T47D (cell line): ENCODE measurements at regions not wholly inside any gene's neighbourhood (a gene's known extent, or its start where the extent isn't known, plus 50 kb on each side); places are given as distances from the start of the nearest gene placed in this dataset.

Experiments used
- DNase-seq, 2 experiments: peaks; one replicate each; pipeline versions ENCODE4 v3.0.0 to v3.0.0-alpha.2; 2011 to 2012; ENCODE audit warnings: low read depth in 1 of 2, low spot score in 1 of 2
- JUND ChIP-seq: IDR thresholded peaks from 2 replicates; pipeline ENCODE4 v1.6.1; 2012; ENCODE audit warnings: low read depth
- in situ Hi-C: cut with HindIII; loops from 2 replicates; pipeline ENCODE4 v1.10.0; 2016; ENCODE audit warnings: low sequenced_read_pairs, low pct_unique_long_range_greater_than_20kb

DNA sequence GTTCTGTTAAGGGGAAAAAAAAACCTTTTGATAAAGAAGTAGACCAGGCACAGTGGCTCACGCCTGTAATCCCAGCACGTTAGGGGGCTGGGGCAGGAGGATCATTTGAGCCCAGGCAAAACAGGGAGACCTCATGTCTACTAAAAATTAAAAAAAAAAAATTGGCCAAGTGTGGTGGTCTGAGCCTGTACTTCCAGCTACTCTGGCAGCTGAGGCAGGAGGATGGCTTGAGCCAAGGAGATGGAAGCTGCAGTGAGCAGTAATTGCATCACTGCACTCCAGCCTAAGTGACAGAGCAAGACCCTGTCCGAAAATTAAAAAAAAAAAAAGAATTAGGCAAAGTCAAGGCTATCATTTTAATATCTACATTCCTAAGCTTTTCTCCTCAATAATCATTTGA, 124.8 kb upstream of the CPM start:
- no peak for TF ChIP-seq JUND
- DNase-seq: no peak
- in situ Hi-C loops: no loop called here

DNA sequence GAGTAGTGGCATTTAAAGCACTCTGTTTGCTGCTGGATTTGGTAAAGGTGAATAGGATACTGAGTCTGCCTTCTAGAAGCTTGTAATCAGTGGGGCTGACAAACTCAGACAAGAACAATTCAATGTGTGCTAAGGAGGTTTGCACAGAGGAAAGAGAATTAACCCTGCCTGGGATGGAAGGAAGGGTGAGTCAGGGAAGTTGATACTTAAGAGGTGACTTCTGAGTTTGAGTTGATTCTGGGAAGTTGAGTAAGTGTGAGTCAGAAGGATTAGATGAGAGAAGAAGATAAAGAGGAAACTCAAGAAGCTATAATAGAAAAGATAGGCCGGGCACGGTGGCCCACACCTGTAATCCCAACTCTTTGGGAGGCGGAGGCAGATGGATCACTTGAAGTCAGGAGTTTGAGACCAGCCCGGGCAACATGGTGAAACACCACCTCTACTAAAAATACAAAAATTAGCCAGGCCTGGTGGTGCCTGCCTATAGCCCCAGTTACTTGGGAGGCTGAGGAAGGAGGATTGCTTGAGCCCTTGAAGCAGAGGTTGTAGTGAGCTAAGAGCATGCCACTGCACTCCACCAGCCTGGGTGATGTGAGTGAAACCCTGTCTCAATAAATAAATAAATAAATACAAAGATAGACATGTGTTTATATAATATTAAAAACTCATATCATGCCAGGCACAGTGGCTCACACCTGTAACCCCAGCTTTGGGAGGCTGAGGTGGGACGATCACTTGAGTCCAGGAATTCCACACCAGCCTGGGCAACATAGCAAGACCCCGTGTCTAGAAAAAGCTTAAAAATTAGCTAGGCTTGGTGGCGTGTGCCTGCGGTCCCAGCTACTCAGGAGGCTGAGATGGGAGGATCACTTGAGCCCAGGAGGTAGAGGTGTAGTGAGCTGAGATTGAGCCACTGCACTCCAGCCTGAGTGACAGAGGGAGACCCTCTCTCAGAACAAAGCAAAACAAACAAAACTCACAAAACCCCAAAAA, 126.8 kb upstream of the CPM start:
- in situ Hi-C loops: no loop called here
- TF ChIP-seq JUND: no peak
- no peak for DNase-seq

DNA sequence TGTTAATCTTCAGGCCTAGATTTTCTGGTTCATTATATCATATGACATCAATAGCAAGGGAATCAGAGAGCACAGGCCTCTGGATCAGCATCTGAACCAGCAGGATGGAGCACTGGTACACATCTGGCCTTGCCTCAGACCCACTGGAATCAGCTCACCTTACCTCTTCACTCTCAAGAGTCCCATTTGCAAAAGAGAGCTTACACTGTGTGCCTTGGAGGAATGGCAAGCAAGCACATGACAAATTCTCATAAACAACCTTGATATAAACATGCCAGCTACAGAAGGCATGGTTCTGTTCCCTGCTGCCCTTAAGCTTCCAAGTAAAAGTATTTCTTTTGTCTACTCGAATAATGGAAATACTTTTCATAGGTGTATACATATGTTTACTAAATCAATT, 128.6 kb upstream of the CPM start:
- no peak for DNase-seq
- in situ Hi-C loops: no loop called here
- no peak for TF ChIP-seq JUND

DNA sequence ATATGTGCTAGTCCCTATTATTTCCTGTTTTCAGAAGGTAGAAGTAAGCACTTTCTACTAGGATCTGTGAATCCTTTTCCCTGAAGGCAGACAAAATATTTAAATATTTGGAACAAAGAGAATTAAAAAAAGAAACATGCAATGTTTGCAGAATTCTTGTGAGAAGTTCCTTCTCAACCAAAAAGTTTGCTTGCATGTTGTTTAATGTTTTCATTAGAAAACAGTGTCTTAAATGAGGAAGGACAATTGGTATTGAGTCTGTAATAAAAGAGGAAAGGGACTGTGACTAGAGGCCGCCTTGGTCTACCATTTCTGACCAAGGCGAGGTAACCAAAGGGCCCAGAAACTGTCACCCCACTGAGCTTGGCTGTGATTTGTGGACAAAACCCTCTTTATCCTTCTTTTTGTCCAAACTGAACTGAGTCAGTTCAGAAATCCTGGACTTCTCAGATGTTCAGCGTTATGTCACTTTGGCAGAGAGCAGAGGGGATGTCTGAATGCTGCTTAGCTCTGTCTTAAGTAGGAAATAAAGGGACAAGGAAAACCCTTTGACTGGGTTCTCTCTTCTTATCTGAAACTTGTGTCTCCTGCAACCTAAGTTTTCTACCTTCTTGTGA, 129.8 kb upstream of the CPM start:
- TF ChIP-seq JUND: no peak
- in situ Hi-C loops: no loop called here
- no peak for DNase-seq

DNA sequence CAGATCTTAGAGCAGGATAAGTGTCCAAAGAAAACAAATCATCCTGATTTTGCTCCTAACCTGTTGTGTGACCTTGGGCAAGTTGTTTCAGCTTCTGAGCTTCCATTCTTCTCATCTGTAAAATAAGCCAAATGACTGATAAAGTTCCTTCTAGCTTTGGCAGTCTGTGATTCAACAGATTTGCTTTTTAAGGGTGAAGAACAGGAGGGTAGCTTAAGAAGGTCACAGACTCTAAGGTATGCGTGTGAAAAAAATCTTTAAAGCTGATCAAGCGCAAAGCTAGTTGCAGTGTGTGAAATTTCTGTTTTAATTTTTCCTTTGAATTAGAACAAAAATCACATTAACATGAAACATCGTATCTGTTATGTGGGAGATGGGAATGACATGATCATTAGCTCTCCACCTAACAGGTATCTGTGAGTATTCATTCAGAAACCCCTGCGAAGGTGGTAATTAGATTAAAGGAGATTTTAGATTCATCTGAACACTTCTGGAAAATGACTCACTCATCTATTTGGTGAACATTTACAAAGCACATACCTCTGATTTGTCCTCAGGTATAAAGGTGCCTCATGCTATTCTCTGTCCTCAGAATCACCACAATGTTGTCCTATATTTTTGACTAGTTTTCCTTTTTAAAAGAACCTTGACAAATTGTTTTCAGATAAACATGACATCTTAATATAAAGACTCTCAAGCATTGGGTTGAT, 131.9 kb upstream of the CPM start:
- in situ Hi-C loops: no loop called here
- TF ChIP-seq JUND: no peak
- DNase-seq: no peak

DNA sequence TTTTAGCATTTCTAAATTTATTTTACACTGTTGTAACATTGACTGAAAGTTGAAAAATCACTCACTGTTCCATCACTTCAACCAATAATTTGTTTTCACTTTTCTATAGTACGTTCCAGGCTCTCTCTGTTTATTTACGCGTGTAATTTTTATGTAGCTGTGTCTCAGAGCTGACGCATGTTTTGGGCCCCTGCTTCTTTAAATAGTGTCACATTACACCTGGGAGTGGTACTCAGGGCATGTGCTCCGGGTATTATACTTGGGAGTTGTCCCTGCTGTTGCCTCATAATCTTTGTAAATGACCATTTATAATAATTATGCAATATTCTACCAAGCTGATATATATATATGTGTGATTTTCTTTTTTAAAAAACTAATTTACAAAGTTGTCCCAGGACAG, 132.8 kb upstream of the CPM start:
- TF ChIP-seq JUND: no peak
- in situ Hi-C loops: no loop called here
- DNase-seq: no peak

DNA sequence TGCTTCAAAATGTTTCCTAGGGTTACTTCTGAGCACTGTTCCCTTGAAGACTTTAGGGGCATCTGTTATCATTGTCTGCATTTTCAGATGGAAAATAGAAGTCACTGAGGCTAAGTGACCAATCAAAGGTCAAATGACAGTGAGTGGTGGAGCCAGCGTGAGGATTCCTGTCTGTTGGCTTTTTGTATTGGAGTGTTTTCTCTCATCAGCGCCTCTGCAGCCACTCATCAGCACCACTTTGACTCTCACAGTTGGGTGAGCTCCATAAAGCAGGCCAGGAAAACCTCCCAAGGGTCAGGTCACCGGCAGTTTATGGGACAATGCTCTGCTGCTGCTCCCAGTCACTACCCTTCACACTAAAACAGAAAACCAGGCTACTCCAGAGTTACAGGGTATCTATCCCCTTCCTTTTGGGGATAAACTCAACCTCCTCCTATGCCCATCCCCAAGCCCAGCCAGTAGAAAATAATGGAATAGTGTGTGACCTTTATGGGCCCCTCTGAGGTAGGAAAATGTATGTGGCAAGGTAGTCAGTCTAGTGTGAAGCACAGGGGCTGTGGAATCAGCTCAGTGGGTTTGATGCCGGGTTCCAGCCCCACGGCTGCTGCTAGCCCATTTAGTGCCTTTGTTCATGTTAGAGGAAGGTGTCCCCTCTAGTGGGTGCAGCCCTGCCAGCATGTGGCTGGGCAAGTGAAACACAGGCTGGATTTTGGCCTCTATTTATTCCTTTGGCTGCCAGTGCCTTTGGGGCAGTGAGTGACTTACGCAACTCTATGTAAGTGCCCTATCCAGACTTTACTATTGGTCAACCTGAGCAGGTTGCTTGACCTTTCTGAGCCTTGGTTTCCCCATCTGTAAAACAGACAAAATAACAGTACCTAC, 133.8 kb upstream of the CPM start:
- peak in 1 of 2 experiments; percentile 64 for DNase-seq
- TF ChIP-seq JUND: no peak
- in situ Hi-C loops: no loop called here

DNA sequence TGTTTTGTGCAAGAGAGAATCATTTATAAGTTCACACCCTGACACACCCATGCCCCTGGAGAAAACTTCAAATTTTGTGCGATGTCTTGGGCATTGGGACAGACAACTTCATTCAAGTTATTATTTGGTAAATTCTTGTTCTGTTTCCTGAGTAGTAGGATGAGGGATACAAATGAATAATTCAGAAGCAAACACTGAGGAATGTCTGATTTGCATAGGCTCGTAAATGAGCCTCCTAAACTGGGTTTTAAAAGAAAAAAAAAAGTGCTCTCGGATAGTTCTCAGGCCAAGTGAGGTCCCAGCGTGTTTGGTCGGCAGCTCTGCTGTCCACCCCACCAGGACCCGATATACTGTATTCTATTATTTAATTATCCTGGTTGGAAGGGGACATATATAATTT, 134.7 kb upstream of the CPM start:
- in situ Hi-C loops: no loop called here
- no peak for TF ChIP-seq JUND
- DNase-seq: no peak

DNA sequence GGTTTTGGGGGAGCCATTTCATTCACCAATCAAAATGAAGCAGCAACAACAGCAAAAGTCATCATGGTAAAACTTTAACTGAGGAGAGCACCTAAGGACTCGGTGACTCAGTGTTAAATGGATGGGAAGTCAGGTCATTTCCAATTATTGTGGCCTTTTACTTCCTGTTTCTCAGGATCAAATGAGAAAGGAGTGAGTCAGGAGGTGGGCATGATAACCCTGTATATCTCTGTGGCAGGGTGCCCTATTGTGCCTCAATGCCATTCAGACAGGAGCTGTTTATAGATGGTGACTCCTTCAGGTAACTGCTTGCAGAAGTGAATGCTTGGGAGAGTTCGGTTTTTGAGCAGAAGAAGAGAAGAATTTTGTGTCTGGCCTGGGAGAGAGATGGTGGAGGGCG, 135.5 kb upstream of the CPM start:
- no peak for TF ChIP-seq JUND
- DNase-seq: no peak
- in situ Hi-C loops: no loop called here

DNA sequence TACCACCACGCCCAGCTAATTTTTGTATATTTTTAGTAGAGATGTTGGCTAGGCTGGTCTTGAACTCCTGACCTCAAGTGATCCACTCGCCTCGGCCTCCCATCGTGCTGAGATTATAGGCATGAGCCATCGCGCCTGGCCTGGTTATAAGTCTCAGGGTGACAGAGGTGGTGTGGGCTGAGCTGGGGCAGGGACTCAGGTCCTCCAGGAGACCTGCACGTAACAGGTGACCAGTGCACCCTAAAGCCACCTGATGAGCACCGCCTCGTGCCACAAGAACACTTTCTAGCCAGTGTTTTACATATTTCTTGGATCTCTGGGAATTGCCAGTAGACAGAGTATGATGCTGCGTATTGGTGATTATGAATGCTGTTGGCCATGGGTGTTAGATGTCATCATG, 136.5 kb upstream of the CPM start:
- TF ChIP-seq JUND: no peak
- no peak for DNase-seq
- in situ Hi-C loops: no loop called here

DNA sequence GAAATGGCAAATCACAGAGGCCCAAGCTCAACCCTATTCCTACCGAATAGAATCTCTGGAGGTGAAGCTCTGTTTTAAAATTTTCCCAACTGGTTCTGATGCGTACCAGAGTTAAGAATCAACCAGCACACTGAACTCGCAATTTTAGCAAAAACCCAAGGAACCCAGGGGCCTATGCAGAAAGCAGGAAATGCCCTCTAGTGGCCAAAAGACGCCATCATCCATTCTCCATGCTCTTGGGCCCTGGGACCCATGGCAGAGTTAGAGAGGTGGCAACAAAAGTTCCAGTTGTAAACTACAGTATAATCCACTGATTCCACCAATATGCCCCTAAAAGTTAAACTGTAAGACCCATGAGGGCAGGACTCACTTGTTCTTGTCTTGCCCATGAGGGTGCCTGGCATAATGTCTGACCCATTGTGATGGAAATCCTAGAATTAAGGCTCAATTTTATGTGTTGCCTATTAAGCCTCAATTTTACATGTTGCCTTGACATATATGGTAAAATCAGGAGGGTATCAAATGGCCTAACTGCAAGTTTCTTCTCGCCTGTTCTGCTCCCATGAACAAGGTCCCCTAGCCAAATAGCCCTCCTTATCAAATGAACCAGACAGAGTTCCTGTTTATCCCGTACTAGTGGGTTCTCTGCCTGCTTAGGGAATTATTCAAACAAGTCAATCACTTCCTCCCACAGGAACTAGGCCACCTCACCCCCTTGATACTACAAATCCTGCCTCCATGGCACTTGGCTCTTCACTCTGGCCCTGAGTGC, 137.5 kb upstream of the CPM start:
- DNase-seq: peak; percentile 26 to 84
- in situ Hi-C loops: no loop called here
- TF ChIP-seq JUND: no peak

DNA sequence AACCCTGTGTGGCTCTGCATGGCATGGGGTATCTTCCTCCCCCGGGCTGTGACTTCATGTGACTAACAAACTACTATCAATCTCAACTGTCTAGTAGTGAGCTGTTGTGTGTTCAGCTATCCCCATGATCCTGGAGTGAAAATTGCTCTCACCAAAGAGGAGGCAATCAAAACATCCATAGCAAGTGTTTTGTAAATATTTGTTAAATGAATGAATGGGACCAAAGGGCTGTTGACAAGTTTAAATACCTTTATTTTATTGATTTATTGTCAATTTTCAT, 138.1 kb upstream of the CPM start:
- in situ Hi-C loops: no loop called here
- no peak for DNase-seq
- no peak for TF ChIP-seq JUND
